ENCODE measurements at regions not wholly inside any gene's neighbourhood (a gene's known extent, or its start where the extent isn't known, plus 50 kb on each side); places are given as distances from the start of the nearest gene placed in this dataset.

DNA sequence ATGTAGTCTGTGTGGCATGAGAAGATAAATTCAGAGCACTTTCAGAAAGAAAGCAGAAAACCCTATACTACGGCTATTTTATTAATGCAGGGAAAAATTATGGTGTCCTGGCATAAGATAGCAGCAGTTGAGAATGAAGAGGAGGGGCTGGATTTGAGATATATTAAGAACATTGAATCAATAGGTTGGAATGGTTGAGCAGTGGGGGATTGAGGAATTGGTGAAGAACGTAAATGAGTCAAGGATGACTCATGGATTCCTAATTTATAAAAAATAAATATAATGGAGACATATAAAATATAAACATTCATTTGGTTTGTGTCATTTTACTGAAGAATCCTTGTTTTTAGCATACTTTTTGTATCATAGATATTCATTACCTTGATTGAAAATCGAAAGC is 234.3 kb upstream of the ADAMTS5 start:
- TF ChIP-seq, protein P1, sequence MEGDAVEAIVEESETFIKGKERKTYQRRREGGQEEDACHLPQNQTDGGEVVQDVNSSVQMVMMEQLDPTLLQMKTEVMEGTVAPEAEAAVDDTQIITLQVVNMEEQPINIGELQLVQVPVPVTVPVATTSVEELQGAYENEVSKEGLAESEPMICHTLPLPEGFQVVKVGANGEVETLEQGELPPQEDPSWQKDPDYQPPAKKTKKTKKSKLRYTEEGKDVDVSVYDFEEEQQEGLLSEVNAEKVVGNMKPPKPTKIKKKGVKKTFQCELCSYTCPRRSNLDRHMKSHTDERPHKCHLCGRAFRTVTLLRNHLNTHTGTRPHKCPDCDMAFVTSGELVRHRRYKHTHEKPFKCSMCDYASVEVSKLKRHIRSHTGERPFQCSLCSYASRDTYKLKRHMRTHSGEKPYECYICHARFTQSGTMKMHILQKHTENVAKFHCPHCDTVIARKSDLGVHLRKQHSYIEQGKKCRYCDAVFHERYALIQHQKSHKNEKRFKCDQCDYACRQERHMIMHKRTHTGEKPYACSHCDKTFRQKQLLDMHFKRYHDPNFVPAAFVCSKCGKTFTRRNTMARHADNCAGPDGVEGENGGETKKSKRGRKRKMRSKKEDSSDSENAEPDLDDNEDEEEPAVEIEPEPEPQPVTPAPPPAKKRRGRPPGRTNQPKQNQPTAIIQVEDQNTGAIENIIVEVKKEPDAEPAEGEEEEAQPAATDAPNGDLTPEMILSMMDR (conservative IDR thresholded peaks at IDR 0.05), result no peak
- no peak for TF ChIP-seq ZFX (IDR thresholded peaks at IDR 0.05)
